ENCODE measurements at regions not wholly inside any gene's neighbourhood (a gene's known extent, or its start where the extent isn't known, plus 50 kb on each side); places are given as distances from the start of the nearest gene placed in this dataset.
"Not testable (repeated sequence)": the region's sequence is repeated elsewhere in the genome, so short reads cannot be mapped to it uniquely, and the experiment has no call there.

DNA sequence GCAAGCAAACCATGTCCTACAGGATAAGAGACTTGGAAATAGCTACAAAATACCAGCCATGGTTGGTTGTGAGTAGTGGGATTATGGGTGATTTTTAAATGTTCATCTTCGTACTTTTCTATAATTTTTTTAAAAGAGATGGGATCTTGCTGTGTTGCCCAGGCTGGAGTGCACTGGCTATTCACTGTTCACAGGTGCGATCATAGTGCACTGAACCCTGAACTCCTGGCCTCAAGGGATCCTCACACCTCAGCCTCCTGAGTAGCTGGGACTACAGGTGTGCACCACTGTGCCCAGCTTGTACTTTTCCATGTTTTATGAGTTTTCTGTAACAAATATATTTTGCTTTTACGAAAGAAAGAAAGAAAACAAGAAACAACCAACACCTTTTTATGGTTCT, 224.2 kb downstream of the FOXD2 start:
- Histone ChIP-seq H3K27me3 (ENCODE audit: control insufficient read depth in 5 of 5, insufficient read depth in 4 of 5, low read length in 5 of 5) (peaks cover 0 to 9% (median 6%) of the 10 kb centered on the region in 5 donors), H3K4me1 (ENCODE audit: control insufficient read depth in 5 of 5, insufficient read depth in 5 of 5, low read length in 5 of 5) (no peaks in the 10 kb centered on the region), H3K9me3 (ENCODE audit: control insufficient read depth in 5 of 5, low read length in 5 of 5) (no peaks in the 10 kb centered on the region), H3K9ac (ENCODE audit: low read length in 5 of 5) (no peak overlapping the region), H3K36me3 (ENCODE audit: control insufficient read depth in 5 of 5, insufficient read depth in 5 of 5, low read length in 5 of 5) (no peaks in the 10 kb centered on the region), H3K4me3 (ENCODE audit: low read depth in 1 of 5, low read length in 5 of 5) (no peak overlapping the region), H3K27ac (ENCODE audit: low read depth, low read length) (no peak overlapping the region)

- Histone ChIP-seq H3K4me3 (ENCODE audit: low read depth in 1 of 5, low read length in 5 of 5) (no peak overlapping the region), H3K4me1 (ENCODE audit: control insufficient read depth in 5 of 5, insufficient read depth in 5 of 5, low read length in 5 of 5) (no peaks in the 10 kb centered on the region), H3K9ac (ENCODE audit: low read length in 5 of 5) (no peak overlapping the region), H3K27ac (ENCODE audit: low read depth, low read length) (no peak overlapping the region), H3K27me3 (ENCODE audit: control insufficient read depth in 5 of 5, insufficient read depth in 4 of 5, low read length in 5 of 5) (peaks cover 0 to 5% (median 3%) of the 10 kb centered on the region in 5 donors), H3K36me3 (ENCODE audit: control insufficient read depth in 5 of 5, insufficient read depth in 5 of 5, low read length in 5 of 5) (no peaks in the 10 kb centered on the region), H3K9me3 (ENCODE audit: control insufficient read depth in 5 of 5, low read length in 5 of 5) (no peaks in the 10 kb centered on the region)
Observed at GRCh38 chr1:47663286-47663685, 225.4 kb downstream of the FOXD2 start.

GRCh38 chr1:47664356-47664755, 226.5 kb downstream of the FOXD2 start:
- H3K4me3 ChIP-seq (ENCODE audit: low read depth in 1 of 5, low read length in 5 of 5): no peak overlapping the region
- H3K4me1 ChIP-seq (ENCODE audit: control insufficient read depth in 5 of 5, insufficient read depth in 5 of 5, low read length in 5 of 5): no peaks in the 10 kb centered on the region
- no peak overlapping the region for H3K9ac ChIP-seq (ENCODE audit: low read length in 5 of 5)
- H3K27ac ChIP-seq (ENCODE audit: low read depth, low read length): no peak overlapping the region
- no peaks in the 10 kb centered on the region for H3K9me3 ChIP-seq (ENCODE audit: control insufficient read depth in 5 of 5, low read length in 5 of 5)
- no peaks in the 10 kb centered on the region for H3K27me3 ChIP-seq (ENCODE audit: control insufficient read depth in 5 of 5, insufficient read depth in 4 of 5, low read length in 5 of 5)
- no peaks in the 10 kb centered on the region for H3K36me3 ChIP-seq (ENCODE audit: control insufficient read depth in 5 of 5, insufficient read depth in 5 of 5, low read length in 5 of 5)

GRCh38 chr1:47664896-47665295, 227.1 kb downstream of the FOXD2 start:
- not testable (repeated sequence) for H3K27ac ChIP-seq (ENCODE audit: low read depth, low read length); H3K9me3 ChIP-seq (ENCODE audit: control insufficient read depth in 5 of 5, low read length in 5 of 5); H3K4me1 ChIP-seq (ENCODE audit: control insufficient read depth in 5 of 5, insufficient read depth in 5 of 5, low read length in 5 of 5); H3K9ac ChIP-seq (ENCODE audit: low read length in 5 of 5); H3K36me3 ChIP-seq (ENCODE audit: control insufficient read depth in 5 of 5, insufficient read depth in 5 of 5, low read length in 5 of 5); H3K4me3 ChIP-seq (ENCODE audit: low read depth in 1 of 5, low read length in 5 of 5); H3K27me3 ChIP-seq (ENCODE audit: control insufficient read depth in 5 of 5, insufficient read depth in 4 of 5, low read length in 5 of 5)

- Histone ChIP-seq H3K27me3 (ENCODE audit: control insufficient read depth in 5 of 5, insufficient read depth in 4 of 5, low read length in 5 of 5) (no peaks in the 10 kb centered on the region), H3K4me3 (ENCODE audit: low read depth in 1 of 5, low read length in 5 of 5) (no peak overlapping the region), H3K9ac (ENCODE audit: low read length in 5 of 5) (no peak overlapping the region), H3K9me3 (ENCODE audit: control insufficient read depth in 5 of 5, low read length in 5 of 5) (peaks cover 0 to 3% (median 2%) of the 10 kb centered on the region in 5 donors), H3K36me3 (ENCODE audit: control insufficient read depth in 5 of 5, insufficient read depth in 5 of 5, low read length in 5 of 5) (no peaks in the 10 kb centered on the region), H3K27ac (ENCODE audit: low read depth, low read length) (no peak overlapping the region), H3K4me1 (ENCODE audit: control insufficient read depth in 5 of 5, insufficient read depth in 5 of 5, low read length in 5 of 5) (no peaks in the 10 kb centered on the region)
Observed at GRCh38 chr1:47669081-47669585, 231.3 kb downstream of the FOXD2 start.

DNA sequence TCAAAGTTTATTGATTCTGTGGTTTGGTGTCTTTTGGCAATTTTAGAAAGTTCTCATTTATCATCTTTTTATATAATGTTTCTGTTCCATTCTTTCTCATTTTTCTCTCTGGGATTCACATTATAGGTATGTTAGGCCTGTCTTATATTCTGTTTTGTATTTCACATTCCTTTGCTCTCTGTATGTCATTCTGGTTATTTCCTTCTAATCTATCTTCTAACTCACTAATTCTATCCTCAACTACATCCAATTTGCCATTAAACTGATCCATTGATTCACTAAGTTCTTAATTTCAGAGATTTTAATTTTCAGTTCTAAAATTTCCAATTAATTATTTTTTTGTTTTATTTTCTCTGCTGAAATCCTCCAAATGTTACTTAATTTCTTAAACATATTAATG, 234.8 kb downstream of the FOXD2 start:
- Histone ChIP-seq H3K27me3 (ENCODE audit: control insufficient read depth in 5 of 5, insufficient read depth in 4 of 5, low read length in 5 of 5) (peaks cover 0 to 6% (median 0%) of the 10 kb centered on the region in 5 donors), H3K36me3 (ENCODE audit: control insufficient read depth in 5 of 5, insufficient read depth in 5 of 5, low read length in 5 of 5) (no peaks in the 10 kb centered on the region), H3K27ac (ENCODE audit: low read depth, low read length) (no peak overlapping the region), H3K4me1 (ENCODE audit: control insufficient read depth in 5 of 5, insufficient read depth in 5 of 5, low read length in 5 of 5) (no peaks in the 10 kb centered on the region), H3K9me3 (ENCODE audit: control insufficient read depth in 5 of 5, low read length in 5 of 5) (peaks cover 0 to 3% (median 2%) of the 10 kb centered on the region in 5 donors), H3K4me3 (ENCODE audit: low read depth in 1 of 5, low read length in 5 of 5) (no peak overlapping the region), H3K9ac (ENCODE audit: low read length in 5 of 5) (no peak overlapping the region)

DNA sequence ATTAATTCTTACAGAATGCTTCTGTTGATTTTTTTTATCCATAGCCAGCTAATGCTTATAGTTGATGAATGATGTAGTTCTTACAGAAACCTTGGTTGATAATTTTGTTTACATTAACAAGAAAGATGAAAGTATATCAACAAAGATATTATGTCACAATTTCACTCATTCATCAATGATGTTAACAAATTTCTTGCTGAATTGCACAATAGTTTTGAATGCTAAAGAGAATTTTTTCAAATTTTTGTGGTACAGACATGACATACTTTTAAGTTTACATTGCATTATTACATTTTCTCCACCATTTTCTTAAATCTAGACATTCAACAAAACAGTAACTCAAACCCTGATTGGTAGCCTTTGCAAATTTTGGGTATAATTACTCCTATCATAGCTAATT, 236.3 kb downstream of the FOXD2 start:
- Histone ChIP-seq H3K9ac (ENCODE audit: low read length in 5 of 5) (no peak overlapping the region), H3K36me3 (ENCODE audit: control insufficient read depth in 5 of 5, insufficient read depth in 5 of 5, low read length in 5 of 5) (no peaks in the 10 kb centered on the region), H3K9me3 (ENCODE audit: control insufficient read depth in 5 of 5, low read length in 5 of 5) (peaks cover 0 to 3% (median 2%) of the 10 kb centered on the region in 5 donors), H3K4me3 (ENCODE audit: low read depth in 1 of 5, low read length in 5 of 5) (no peak overlapping the region), H3K27me3 (ENCODE audit: control insufficient read depth in 5 of 5, insufficient read depth in 4 of 5, low read length in 5 of 5) (peaks cover 0 to 6% (median 0%) of the 10 kb centered on the region in 5 donors), H3K27ac (ENCODE audit: low read depth, low read length) (no peak overlapping the region), H3K4me1 (ENCODE audit: control insufficient read depth in 5 of 5, insufficient read depth in 5 of 5, low read length in 5 of 5) (peaks cover 0 to 4% (median under 1%) of the 10 kb centered on the region in 5 donors)

GRCh38 chr1:47675047-47675675, 237.3 kb downstream of the FOXD2 start:
- H3K9me3 ChIP-seq (ENCODE audit: control insufficient read depth in 5 of 5, low read length in 5 of 5): peaks cover 0 to 3% (median 2%) of the 10 kb centered on the region in 5 donors
- peaks cover 0 to 6% (median 0%) of the 10 kb centered on the region in 5 donors for H3K27me3 ChIP-seq (ENCODE audit: control insufficient read depth in 5 of 5, insufficient read depth in 4 of 5, low read length in 5 of 5)

DNA sequence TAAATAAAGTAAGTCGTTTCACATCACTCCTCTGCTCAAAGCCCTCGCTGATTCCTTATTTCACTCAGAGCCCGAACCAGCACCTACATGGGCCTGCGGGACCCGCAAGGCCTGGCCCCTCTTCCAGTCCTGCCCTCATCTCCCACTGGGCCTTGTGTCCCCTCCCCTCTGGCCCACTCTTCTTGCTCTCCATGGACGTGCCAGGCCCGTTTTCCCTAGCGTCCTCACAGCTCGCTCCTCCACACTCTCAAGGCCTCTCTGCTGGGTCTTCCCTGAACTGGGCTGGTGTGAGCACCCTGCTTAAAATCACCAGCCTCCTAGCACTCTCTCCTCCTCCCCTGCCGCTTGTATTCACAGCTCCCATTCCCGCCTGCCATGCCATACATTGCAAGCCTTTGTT, 237.9 kb downstream of the FOXD2 start:
- H3K27me3 ChIP-seq (ENCODE audit: control insufficient read depth in 5 of 5, insufficient read depth in 4 of 5, low read length in 5 of 5): peaks cover 0 to 6% (median 0%) of the 10 kb centered on the region in 5 donors

More at GRCh38 chr1:47675047-47675675, 237.3 kb downstream of the FOXD2 start:
- Histone ChIP-seq H3K4me3 (ENCODE audit: low read depth in 1 of 5, low read length in 5 of 5) (no peak overlapping the region), H3K27ac (ENCODE audit: low read depth, low read length) (no peak overlapping the region), H3K4me1 (ENCODE audit: control insufficient read depth in 5 of 5, insufficient read depth in 5 of 5, low read length in 5 of 5) (peaks cover 0 to 10% (median 7%) of the 10 kb centered on the region in 5 donors), H3K36me3 (ENCODE audit: control insufficient read depth in 5 of 5, insufficient read depth in 5 of 5, low read length in 5 of 5) (no peaks in the 10 kb centered on the region), H3K9ac (ENCODE audit: low read length in 5 of 5) (no peak overlapping the region)

GRCh38 chr1:47676311-47677054, 238.6 kb downstream of the FOXD2 start:
- Histone ChIP-seq H3K4me3 (ENCODE audit: low read depth in 1 of 5, low read length in 5 of 5) (no peak overlapping the region), H3K4me1 (ENCODE audit: control insufficient read depth in 5 of 5, insufficient read depth in 5 of 5, low read length in 5 of 5) (peaks cover 0 to 10% (median 7%) of the 10 kb centered on the region in 5 donors), H3K9me3 (ENCODE audit: control insufficient read depth in 5 of 5, low read length in 5 of 5) (peaks cover 0 to 3% (median under 1%) of the 10 kb centered on the region in 5 donors), H3K27me3 (ENCODE audit: control insufficient read depth in 5 of 5, insufficient read depth in 4 of 5, low read length in 5 of 5) (peaks cover 0 to 7% (median 2%) of the 10 kb centered on the region in 5 donors), H3K36me3 (ENCODE audit: control insufficient read depth in 5 of 5, insufficient read depth in 5 of 5, low read length in 5 of 5) (no peaks in the 10 kb centered on the region), H3K9ac (ENCODE audit: low read length in 5 of 5) (no peak overlapping the region), H3K27ac (ENCODE audit: low read depth, low read length) (no peak overlapping the region)

More for the DNA sequence above, 237.9 kb downstream of the FOXD2 start:
- H3K9ac ChIP-seq (ENCODE audit: low read length in 5 of 5): no peak overlapping the region
- H3K27ac ChIP-seq (ENCODE audit: low read depth, low read length): no peak overlapping the region
- no peaks in the 10 kb centered on the region for H3K36me3 ChIP-seq (ENCODE audit: control insufficient read depth in 5 of 5, insufficient read depth in 5 of 5, low read length in 5 of 5)
- no peak overlapping the region for H3K4me3 ChIP-seq (ENCODE audit: low read depth in 1 of 5, low read length in 5 of 5)
- peaks cover 0 to 10% (median 7%) of the 10 kb centered on the region in 5 donors for H3K4me1 ChIP-seq (ENCODE audit: control insufficient read depth in 5 of 5, insufficient read depth in 5 of 5, low read length in 5 of 5)
- peaks cover 0 to 3% (median 2%) of the 10 kb centered on the region in 5 donors for H3K9me3 ChIP-seq (ENCODE audit: control insufficient read depth in 5 of 5, low read length in 5 of 5)

All from subcutaneous abdominal adipose tissue (tissue), 5 donors.